GM23248 (cell line): ENCODE measurements at regions not wholly inside any gene's neighbourhood (a gene's known extent, or its start where the extent isn't known, plus 50 kb on each side); places are given as distances from the start of the nearest gene placed in this dataset.

Source experiments
- DNase-seq: peaks from one replicate; pipeline ENCODE4 v3.0.0-alpha.2; 2015
- H2AFZ ChIP-seq: fragments of 200-600 bp; sonication (generic); 2 replicates; pipeline ENCODE4 v1.6.1; 2016; ENCODE audit warnings: antibody characterized with exemption
- H3F3A ChIP-seq: fragments of 200-600 bp; sonication (generic); 2 replicates; pipeline ENCODE4 v1.6.1; 2016; ENCODE audit warnings: mild to moderate bottlenecking, antibody characterized with exemption, mixed run types; ENCODE audit not compliant: insufficient read depth
- H3K27ac ChIP-seq: fragments of 200-600 bp; sonication (generic); 2 replicates; pipeline ENCODE4 v1.5.1; 2016; ENCODE audit warnings: mild to moderate bottlenecking
- H3K27me3 ChIP-seq: fragments of 200-600 bp; sonication (generic); replicated peaks from 2 replicates; pipeline ENCODE4 v1.6.1; 2016; ENCODE audit warnings: mild to moderate bottlenecking; ENCODE audit not compliant: insufficient read depth
- H3K36me3 ChIP-seq: fragments of 200-600 bp; sonication (generic); 2 replicates; pipeline ENCODE4 v1.6.1; 2016; ENCODE audit warnings: low read depth, mild to moderate bottlenecking
- H3K4me1 ChIP-seq: fragments of 200-600 bp; sonication (generic); 2 replicates; pipeline ENCODE4 v1.6.1; 2016; ENCODE audit warnings: mild to moderate bottlenecking; ENCODE audit not compliant: insufficient read depth
- H3K4me2 ChIP-seq: fragments of 200-600 bp; sonication (generic); one replicate; pipeline ENCODE4 v1.6.1; 2016; ENCODE audit warnings: mild to moderate bottlenecking; ENCODE audit not compliant: unreplicated experiment
- H3K4me3 ChIP-seq: fragments of 200-600 bp; sonication (generic); 2 replicates; pipeline ENCODE4 v1.5.1; 2016; ENCODE audit warnings: mild to moderate bottlenecking
- H3K79me2 ChIP-seq: fragments of 200-600 bp; sonication (generic); 2 replicates; pipeline ENCODE4 v1.6.1; 2016; ENCODE audit warnings: mild to moderate bottlenecking; ENCODE audit not compliant: insufficient read depth
- H3K9ac ChIP-seq: fragments of 200-600 bp; sonication (generic); 2 replicates; pipeline ENCODE4 v1.6.1; 2016; ENCODE audit warnings: mild to moderate bottlenecking
- H3K9me2 ChIP-seq: fragments of 200-600 bp; sonication (generic); 2 replicates; pipeline ENCODE4 v1.6.1; 2016; ENCODE audit warnings: mixed run types, mild to moderate bottlenecking, moderate library complexity; ENCODE audit not compliant: insufficient read depth
- H3K9me3 ChIP-seq: fragments of 200-600 bp; sonication (generic); one replicate; pipeline ENCODE4 v1.6.1; 2017; ENCODE audit warnings: low read depth
- H4K20me1 ChIP-seq: fragments of 200-600 bp; sonication (generic); 2 replicates; pipeline ENCODE4 v1.6.0; 2016; ENCODE audit not compliant: insufficient read depth
- EZH2 ChIP-seq: fragments of 200-600 bp; sonication (generic); IDR thresholded peaks from 2 replicates; pipeline ENCODE4 v1.6.1; 2018; ENCODE audit warnings: antibody characterized with exemption, mild to moderate bottlenecking; ENCODE audit not compliant: insufficient read depth, poor library complexity, severe bottlenecking
- EZH2phosphoT487 ChIP-seq: fragments of 200-600 bp; sonication (generic); IDR thresholded peaks from 2 replicates; pipeline ENCODE4 v1.6.1; 2018; ENCODE audit warnings: antibody characterized with exemption, moderate library complexity, mild to moderate bottlenecking, low read depth; ENCODE audit not compliant: insufficient read depth
- WGBS, 2 experiments: methylation state at CpG; one replicate each; pipeline ENCODE4 v1.1.6; 2015 to 2017; ENCODE audit warnings: low lambda C conversion rate in 2 of 2, low coverage in 1 of 2; ENCODE audit errors: missing lambda C conversion rate in 2 of 2; 5-methylcytosine and 5-hydroxymethylcytosine counted together
- in situ Hi-C: fragments of 300-500 bp; cut with MboI; formaldehyde crosslinking; loops from 2 replicates; pipeline ENCODE4 v1.15.0; 2020

GRCh38 chr10:78374331-78375028, 340.8 kb downstream of the RPS24 start:
- Histone ChIP-seq H3K27ac (no peak overlapping the region), H2AFZ (no peak overlapping the region), H3K79me2 (no peaks in the 10 kb centered on the region), H3K9me2 (no peaks in the 10 kb centered on the region), H4K20me1 (no peaks in the 10 kb centered on the region), H3K9ac (no peak overlapping the region), H3K36me3 (no peaks in the 10 kb centered on the region), H3K9me3 (no peaks in the 10 kb centered on the region), H3K4me3 (no peak overlapping the region), H3K27me3 (no peaks in the 10 kb centered on the region; the same call in 1 of the 2 replicates), H3F3A (no peaks in the 10 kb centered on the region), H3K4me2 (no peak overlapping the region), H3K4me1 (no peaks in the 10 kb centered on the region)
- TF ChIP-seq EZH2phosphoT487 (no peak), EZH2 (no peak)
- WGBS, 2 experiments, result 82 to 87% methylated on average over 9 of the region's 9 CpGs
- DNase-seq, result no peak
- in situ Hi-C loops, result no loop called here

GRCh38 chr10:78375854-78376785, 342.5 kb downstream of the RPS24 start:
- Histone ChIP-seq H3K4me2 (no peak overlapping the region), H3K27me3 (no peaks in the 10 kb centered on the region; the same call in 1 of the 2 replicates), H3K4me1 (no peaks in the 10 kb centered on the region), H3K27ac (no peak overlapping the region), H3F3A (no peaks in the 10 kb centered on the region), H4K20me1 (no peaks in the 10 kb centered on the region), H3K4me3 (no peak overlapping the region), H3K9me2 (no peaks in the 10 kb centered on the region), H3K36me3 (no peaks in the 10 kb centered on the region), H3K79me2 (no peaks in the 10 kb centered on the region), H2AFZ (no peak overlapping the region), H3K9me3 (no peaks in the 10 kb centered on the region), H3K9ac (no peak overlapping the region)
- DNase-seq, result no peak
- TF ChIP-seq EZH2phosphoT487 (no peak), EZH2 (no peak)
- 74 to 76% methylated on average over 17 of the region's 17 CpGs for WGBS, 2 experiments
- in situ Hi-C loops, result no loop called here

- Histone ChIP-seq H3K9me3 (no peaks in the 10 kb centered on the region), H3K79me2 (no peaks in the 10 kb centered on the region), H3K4me2 (no peak overlapping the region), H3K9ac (no peak overlapping the region), H3K4me3 (no peak overlapping the region), H4K20me1 (no peaks in the 10 kb centered on the region), H3K27ac (no peak overlapping the region), H3F3A (no peaks in the 10 kb centered on the region), H2AFZ (no peak overlapping the region), H3K4me1 (no peaks in the 10 kb centered on the region), H3K27me3 (no peaks in the 10 kb centered on the region; the same call in 1 of the 2 replicates), H3K36me3 (no peaks in the 10 kb centered on the region), H3K9me2 (no peaks in the 10 kb centered on the region)
- no peak for DNase-seq
- in situ Hi-C loops, result no loop called here
- TF ChIP-seq EZH2phosphoT487 (no peak), EZH2 (no peak)
- 100% methylated on average over 1 of the region's 1 CpG for WGBS, 2 experiments
Observed at GRCh38 chr10:78377356-78377755, 343.7 kb downstream of the RPS24 start.

GRCh38 chr10:78378192-78378591, 344.5 kb downstream of the RPS24 start:
- Histone ChIP-seq H3K4me1 (no peaks in the 10 kb centered on the region), H3K9me2 (no peaks in the 10 kb centered on the region), H3K27ac (no peak overlapping the region), H3K36me3 (no peaks in the 10 kb centered on the region), H3K9ac (no peak overlapping the region), H3K79me2 (no peaks in the 10 kb centered on the region), H3K27me3 (no peaks in the 10 kb centered on the region; the same call in 1 of the 2 replicates), H3K4me2 (no peak overlapping the region), H3F3A (no peaks in the 10 kb centered on the region), H3K9me3 (no peaks in the 10 kb centered on the region), H4K20me1 (no peaks in the 10 kb centered on the region), H3K4me3 (no peak overlapping the region), H2AFZ (no peak overlapping the region)
- WGBS, 2 experiments, result 87 to 92% methylated on average over 4 of the region's 4 CpGs
- no peak for TF ChIP-seq EZH2
- no peak for TF ChIP-seq EZH2phosphoT487
- no peak for DNase-seq
- in situ Hi-C loops, result no loop called here
